ENCODE measurements at regions not wholly inside any gene's neighbourhood (a gene's known extent, or its start where the extent isn't known, plus 50 kb on each side); places are given as distances from the start of the nearest gene placed in this dataset.
"Not testable (repeated sequence)": the region's sequence is repeated elsewhere in the genome, so short reads cannot be mapped to it uniquely, and the experiment has no call there.

DNA sequence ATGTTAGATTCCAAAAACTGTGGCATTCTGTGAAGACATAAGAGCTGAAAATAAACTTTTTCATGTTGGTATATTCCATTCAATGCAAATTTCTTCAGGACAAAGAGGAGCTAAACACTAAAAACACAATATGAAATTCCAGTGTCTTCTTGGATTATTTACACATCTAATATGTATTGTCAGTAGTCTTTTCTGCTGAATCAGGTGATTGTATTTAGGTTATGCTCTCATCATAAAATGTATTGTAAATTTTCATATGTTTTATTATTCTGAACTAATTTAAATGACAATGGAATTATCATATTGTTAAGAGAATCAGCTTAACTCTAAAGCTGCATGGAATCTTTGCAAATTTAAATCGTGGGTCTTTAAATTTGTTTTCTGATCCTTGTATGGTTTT is 526.7 kb downstream of the PDHA2 start:
- H3K4me3 ChIP-seq (ENCODE audit: low read depth, low read length): no peak overlapping the region
- DNase-seq (ENCODE audit: low read depth): no peak

DNA sequence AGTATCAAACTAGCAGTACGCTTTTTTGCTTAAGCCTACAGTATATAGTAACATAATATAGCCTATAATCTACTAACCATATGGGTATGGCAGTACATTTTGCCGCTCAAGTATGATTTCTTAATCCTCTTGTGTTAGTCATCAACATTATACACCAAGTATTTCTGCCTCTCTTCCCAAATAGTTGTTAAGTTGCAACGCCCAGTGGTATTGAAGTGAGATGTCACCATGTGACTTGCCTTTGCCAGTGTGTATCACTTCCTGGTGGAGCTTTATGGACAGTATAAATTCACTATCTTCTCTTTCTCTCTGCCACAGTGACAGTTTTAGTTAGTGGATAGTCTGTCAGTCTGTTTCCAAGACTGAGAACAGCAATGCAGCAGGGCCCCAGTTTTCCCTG is 535.5 kb downstream of the PDHA2 start:
- no peak for DNase-seq (ENCODE audit: low read depth)
- H3K4me3 ChIP-seq (ENCODE audit: low read depth, low read length): no peak overlapping the region

DNA sequence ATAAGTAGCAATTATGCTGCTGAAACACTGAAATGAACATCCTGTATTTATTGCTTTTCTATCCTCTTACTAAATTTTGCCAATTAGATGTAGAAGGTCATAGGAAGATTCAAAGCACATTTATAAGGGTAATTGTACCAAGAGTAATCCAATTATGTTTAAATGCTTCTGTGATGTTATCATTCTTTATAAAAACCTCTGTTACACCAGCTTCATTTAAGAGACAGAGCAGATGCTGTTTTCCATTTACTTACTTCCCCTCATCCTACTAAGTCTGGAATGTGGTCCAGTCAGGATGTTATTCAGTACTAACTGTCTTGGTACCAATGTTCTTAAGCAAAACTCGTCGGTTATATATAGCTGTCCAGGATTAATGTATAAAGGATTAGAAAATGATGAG is 539.6 kb downstream of the PDHA2 start:
- no peak for DNase-seq (ENCODE audit: low read depth)
- no peak overlapping the region for H3K4me3 ChIP-seq (ENCODE audit: low read depth, low read length)

DNA sequence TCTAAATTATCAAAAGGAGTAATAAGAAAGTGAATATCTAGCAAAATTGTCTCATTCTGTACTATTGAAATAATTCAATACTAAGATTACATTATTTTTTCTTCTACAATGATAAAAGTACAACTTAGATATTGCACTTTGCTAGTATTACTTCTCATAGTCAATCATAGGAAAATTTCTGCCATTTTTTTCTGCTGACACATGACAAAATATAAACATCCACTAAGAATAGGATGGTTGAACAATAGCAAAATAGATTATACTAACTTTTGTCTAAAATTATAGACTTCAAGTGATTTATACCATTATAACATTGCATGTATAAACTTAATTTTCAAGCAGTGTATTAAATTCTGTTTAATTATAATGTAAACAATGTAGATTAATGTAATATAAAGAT is 540.2 kb downstream of the PDHA2 start:
- no peak overlapping the region for H3K4me3 ChIP-seq (ENCODE audit: low read depth, low read length)
- DNase-seq (ENCODE audit: low read depth): no peak

DNA sequence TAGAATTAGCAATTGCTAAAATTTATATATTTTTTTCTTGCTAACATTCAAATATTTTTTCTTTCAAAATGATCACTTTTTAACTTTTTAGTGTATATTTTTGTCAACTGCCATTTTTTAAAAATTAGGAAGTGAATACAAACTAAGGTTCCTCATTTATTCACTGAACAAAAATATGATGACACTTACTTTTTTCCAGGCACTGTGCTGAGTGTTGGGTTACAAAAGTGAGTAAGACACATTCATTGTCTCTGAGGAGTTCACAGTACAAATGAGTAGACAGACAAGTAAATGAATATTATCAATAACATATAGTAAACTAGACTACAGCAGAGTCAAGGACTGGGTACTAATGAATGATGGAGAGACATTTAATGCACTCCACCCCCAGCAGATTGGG is 543.5 kb downstream of the PDHA2 start:
- H3K4me3 ChIP-seq (ENCODE audit: low read depth, low read length): no peak overlapping the region
- DNase-seq (ENCODE audit: low read depth): no peak

DNA sequence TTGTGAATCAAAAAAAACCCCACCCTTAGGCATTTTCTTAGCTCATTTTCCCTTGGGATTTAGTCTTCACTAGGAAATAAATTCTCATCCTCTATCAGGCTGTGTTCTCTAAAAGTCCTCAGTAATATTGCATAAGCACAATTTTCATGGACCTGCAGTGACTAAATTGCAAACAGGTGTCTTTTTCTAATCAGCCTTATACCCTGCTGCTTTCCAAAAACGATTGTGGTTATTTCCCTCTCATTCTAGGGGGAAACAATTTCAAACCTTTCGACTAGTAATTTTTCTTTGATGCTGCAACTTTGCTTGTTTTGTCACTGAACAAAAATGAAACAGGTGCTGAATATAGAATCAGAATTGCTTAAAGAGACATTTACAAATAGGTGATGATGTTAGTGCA is 549.9 kb downstream of the PDHA2 start:
- H3K4me3 ChIP-seq (ENCODE audit: low read depth, low read length): no peak overlapping the region
- DNase-seq (ENCODE audit: low read depth): no peak

DNA sequence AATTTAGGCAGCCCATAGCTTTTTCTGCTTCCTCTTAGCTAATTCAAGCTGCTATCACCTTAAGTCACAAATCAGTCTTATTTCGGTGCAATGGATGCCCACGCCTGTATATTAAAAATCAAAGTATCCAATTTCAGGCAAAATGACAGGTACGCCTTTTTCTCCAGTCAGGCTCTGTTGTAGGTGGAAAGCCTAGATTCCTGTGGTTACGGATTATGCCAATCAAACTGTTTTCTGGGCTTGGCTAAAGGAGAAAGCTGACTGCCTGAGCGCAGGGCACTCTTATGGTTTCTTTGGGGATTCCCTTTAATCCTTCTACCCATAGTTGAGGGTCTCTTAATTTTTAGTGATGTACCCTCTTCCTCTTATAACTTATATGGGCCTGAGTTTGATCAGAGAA is 550.5 kb downstream of the PDHA2 start:
- no peak for DNase-seq (ENCODE audit: low read depth)
- no peak overlapping the region for H3K4me3 ChIP-seq (ENCODE audit: low read depth, low read length)

DNA sequence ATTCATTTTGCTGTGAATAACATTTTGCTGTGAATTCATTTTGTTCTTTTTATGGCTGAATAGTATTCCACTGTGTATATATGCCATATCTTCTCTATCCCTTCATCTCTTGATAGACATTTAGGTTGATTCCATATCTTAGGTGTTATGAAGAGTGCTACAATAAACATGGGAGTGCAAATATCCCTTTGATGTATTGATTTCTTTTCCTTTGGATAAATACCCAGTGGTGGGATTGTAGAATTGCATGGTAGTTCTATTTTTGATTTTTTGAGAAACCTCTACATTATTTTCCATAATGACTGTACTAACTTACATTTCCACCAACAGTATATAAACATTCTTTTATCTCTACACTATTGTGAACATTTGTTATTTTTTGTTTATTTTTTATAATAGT is 555.9 kb downstream of the PDHA2 start:
- no peak for DNase-seq (ENCODE audit: low read depth)
- H3K4me3 ChIP-seq (ENCODE audit: low read depth, low read length): no peak overlapping the region

DNA sequence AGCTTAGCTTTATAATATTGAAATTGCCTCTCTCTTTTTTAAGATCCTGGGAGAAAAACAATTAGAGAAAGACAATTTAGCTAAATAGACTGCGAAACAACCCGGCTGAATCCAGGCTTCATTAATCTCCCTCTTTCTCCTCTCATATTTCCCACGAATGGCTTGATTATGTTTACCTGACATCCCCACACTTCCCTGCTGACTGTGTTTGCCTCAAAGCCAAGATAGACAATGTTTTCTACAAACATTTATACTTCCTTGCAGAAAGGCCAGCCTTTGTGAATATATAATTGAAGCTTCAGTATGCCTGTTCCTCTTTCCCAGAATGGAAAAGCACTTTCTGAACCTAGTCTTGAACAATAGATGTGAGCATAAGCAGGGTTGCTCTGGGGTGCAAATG is 566.8 kb downstream of the PDHA2 start:
- no peak overlapping the region for H3K4me3 ChIP-seq (ENCODE audit: low read depth, low read length)
- no peak for DNase-seq (ENCODE audit: low read depth)

DNA sequence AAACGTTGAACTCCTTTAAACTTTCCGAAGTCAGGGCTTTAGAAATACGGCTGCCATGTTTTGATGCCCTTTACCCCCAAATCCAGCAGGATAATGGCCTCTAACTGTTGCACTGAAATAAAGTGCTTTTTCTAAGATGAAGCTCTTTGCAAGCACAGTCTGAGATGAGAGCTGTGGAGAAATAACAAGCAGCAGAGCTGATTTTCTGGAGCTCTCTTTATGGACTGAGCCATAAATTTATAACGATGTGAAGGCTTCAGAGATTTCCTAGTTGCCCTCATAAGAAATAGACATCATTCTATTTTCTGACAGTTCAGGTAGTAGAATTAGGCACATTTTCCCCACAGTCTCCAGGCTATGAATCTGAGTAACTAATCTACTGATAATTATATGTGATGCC is 567.3 kb downstream of the PDHA2 start:
- H3K4me3 ChIP-seq (ENCODE audit: low read depth, low read length): no peak overlapping the region
- no peak for DNase-seq (ENCODE audit: low read depth)

DNA sequence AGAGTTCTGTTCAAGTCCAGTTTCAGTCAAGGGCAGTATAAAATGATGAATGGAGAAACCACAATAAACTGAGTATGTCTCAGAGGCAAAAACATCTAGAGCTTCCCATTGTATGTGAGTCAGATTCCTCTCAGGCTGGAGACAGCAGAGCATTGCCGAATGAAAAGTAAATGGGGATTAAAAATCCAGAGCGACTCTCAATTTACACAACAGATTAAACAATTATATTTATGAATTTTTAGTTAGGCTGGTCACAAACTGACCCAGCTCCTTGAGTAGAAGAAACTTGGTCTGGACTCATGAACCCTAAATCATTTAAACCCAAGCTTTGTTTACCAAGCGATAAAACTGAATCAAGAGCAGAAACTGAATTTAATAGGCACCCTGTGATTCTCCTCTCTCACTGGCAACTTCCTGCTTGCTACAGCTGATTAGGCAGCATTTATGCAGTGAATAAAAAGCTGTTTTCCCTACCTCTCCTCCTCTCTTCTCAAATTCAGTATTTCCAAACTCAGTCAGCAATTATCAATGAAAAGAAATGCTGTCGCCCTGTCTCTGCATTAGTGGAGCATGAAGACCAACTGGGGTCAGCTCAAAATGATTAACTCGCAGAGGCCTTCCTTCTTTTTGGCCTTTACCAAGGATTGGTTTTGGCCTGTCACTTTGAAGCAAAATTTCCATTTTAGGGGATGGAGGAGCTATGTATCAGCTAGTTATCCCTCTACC is 568.0 kb downstream of the PDHA2 start:
- H3K4me3 ChIP-seq (ENCODE audit: low read depth, low read length): no peak overlapping the region
- DNase-seq (ENCODE audit: low read depth): no peak

DNA sequence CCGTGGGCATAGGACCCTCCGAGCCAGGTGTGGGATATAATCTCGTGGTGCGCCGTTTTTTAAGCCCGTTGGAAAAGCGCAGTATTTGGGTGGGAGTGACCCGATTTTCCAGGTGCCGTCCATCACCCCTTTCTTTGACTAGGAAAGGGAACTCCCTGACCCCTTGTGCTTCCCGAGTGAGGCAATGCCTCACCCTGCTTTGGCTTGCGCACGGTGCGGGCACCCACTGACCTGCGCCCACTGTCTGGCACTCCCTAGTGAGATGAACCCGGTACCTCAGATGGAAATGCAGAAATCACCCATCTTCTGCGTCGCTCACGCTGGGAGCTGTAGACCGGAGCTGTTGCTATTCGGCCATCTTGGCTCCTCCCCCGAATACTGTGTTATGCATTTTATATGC is 575.0 kb downstream of the PDHA2 start:
- not testable (repeated sequence) for DNase-seq (ENCODE audit: low read depth); H3K4me3 ChIP-seq (ENCODE audit: low read depth, low read length)

DNA sequence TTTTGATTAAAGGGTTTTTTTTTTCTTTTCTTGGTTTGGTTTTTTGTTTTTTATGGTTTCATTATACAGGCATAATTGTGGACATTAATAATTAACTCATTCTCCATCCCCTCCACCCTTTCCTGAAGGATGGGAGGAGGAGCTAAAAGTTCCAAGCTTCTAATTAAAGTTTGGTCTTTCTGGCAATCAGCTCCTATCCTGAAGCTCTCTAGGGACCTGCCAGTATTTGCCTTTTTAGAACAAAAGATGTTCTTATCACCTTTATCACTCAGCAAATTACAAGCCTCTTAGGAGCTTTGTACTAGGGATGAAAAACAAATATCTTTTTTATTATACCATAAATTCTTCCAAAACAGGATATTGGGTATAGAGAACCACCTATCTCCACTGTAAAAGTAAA is 589.8 kb downstream of the PDHA2 start:
- H3K4me3 ChIP-seq (ENCODE audit: low read depth, low read length): no peak overlapping the region
- no peak for DNase-seq (ENCODE audit: low read depth)

DNA sequence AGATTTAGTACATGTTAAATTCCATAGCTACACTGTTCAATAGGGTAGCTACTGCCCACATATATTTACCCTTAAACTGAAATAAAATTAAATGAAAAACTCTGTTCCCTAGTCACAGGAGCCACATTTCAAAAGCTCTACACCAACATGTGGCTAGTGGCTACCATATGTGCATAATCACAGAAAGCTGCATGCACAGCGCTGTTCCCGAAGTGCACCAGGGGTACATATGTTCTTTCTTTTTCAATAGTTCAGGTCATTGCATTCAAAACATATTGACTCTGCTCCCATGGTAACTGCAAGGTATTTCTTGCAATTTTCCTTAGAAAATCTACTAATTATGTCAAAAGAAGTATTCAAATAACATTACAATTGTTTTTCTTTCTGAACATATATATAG is 591.2 kb downstream of the PDHA2 start:
- no peak for DNase-seq (ENCODE audit: low read depth)
- no peak overlapping the region for H3K4me3 ChIP-seq (ENCODE audit: low read depth, low read length)

DNA sequence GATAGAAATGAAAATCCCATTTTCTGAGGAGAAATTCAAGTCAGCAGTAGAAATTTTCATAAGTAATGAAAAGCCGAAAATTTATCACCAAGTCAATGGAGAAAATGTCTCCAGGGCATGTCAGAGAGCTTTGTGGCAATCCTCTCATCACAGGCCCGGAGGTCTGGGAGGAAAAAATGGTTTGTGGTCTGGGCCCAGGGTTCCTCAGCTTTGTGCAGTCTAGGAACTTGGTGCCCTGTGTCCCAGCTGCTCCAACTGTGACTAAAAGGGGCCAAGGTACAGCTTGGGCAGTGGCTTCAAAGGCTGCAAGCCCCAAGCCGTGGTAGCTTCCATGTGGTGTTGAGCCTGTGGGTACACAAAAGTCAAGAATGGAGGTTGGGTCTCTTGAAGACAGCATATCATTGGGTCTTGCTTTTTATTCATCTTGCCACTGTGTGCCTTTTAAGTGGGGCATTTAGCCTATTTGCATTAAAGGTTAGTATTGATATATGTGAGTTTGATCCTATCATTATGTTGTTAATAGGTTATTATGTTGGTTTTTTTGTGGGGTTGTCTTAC is 608.5 kb downstream of the PDHA2 start:
- DNase-seq (ENCODE audit: low read depth): no peak
- H3K4me3 ChIP-seq (ENCODE audit: low read depth, low read length): no peak overlapping the region

DNA sequence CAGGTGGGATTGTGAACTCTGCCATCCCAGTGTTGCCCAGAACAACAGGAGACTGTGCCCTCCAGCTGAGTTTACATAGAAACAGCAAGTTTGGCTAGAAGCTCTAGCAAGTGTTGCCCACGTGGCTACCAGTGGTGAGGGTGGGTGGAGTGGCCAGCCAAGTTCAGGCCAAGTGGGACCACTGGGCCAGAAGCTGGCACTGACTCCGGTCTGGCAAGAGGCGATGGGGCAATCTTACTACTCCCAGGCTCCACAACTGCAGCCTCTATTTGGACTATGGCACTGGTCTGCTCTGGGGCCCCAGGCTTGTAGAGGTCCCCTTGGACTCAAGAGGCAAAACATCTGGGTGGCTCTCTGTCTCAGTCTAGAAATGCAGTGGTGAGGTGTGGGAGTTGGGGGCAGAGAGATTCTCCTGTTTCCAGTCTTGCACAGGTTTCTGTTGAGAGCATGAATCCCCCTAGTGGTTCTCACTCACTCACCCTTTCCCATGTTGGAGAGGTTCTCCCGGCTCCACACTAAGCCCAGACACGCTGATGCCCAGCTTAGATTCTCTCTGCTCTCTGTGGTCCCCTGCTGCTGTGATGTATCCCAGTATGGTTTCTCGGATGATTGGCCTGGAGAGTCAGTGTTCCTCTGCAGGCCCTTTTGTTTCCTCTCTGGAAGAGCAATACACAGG is 615.3 kb downstream of the PDHA2 start:
- no peak overlapping the region for H3K4me3 ChIP-seq (ENCODE audit: low read depth, low read length)
- DNase-seq (ENCODE audit: low read depth): no peak

DNA sequence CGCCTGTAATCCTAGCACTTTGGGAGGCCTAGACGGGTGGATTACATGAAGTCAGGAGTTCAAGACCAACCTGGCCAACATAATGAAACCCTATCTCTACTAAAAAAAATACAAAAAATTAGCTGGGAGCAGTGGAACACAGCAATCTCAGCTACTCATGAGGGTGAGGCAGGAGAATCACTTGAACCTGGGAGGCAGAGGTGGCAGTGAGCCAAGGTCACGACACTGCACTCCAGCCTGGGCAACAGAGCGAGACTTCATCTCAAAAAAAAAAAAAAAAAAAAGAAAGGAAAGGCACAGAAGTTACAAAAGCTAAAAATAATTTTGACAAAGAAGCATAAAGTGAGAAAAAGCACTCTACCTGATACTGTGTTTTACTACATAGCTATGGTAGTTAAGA is 618.1 kb downstream of the PDHA2 start:
- not testable (repeated sequence) for H3K4me3 ChIP-seq (ENCODE audit: low read depth, low read length); DNase-seq (ENCODE audit: low read depth)

DNA sequence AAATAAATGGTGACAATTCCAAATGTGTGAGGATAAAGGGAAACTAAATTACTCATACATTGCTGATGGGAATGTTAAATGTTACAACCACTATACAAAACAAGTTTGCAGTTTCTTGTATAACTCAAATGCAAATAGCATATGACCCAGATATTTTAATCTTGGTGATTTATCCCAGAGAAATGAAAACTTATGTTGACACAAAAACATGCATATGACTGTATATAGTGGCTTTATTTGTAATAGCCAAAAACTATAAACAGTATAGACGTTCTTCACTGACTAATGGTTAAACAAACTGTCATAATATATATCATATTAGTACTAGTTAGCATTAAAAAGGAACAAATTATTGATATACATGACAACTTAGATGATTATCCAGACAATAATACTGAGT is 619.2 kb downstream of the PDHA2 start:
- DNase-seq (ENCODE audit: low read depth): no peak
- H3K4me3 ChIP-seq (ENCODE audit: low read depth, low read length): no peak overlapping the region

DNA sequence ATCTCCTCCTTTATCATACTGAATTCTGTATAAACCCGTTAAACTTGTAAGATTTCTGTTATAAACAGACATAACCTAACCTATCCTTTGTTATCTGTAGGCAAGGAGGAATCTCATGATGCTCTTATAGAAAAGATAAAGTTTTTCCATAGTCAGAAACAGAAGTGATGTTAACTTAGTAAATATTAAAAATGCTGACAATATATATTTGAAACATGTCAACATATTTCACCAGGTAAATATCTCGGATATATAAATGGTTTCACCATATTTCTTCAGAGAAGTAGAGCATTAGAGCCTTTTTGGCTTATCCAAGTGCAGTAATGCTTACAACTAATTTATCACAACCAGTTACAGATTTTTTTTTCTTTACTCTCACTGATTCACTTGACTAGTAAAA is 625.9 kb downstream of the PDHA2 start:
- no peak overlapping the region for H3K4me3 ChIP-seq (ENCODE audit: low read depth, low read length)
- DNase-seq (ENCODE audit: low read depth): no peak

DNA sequence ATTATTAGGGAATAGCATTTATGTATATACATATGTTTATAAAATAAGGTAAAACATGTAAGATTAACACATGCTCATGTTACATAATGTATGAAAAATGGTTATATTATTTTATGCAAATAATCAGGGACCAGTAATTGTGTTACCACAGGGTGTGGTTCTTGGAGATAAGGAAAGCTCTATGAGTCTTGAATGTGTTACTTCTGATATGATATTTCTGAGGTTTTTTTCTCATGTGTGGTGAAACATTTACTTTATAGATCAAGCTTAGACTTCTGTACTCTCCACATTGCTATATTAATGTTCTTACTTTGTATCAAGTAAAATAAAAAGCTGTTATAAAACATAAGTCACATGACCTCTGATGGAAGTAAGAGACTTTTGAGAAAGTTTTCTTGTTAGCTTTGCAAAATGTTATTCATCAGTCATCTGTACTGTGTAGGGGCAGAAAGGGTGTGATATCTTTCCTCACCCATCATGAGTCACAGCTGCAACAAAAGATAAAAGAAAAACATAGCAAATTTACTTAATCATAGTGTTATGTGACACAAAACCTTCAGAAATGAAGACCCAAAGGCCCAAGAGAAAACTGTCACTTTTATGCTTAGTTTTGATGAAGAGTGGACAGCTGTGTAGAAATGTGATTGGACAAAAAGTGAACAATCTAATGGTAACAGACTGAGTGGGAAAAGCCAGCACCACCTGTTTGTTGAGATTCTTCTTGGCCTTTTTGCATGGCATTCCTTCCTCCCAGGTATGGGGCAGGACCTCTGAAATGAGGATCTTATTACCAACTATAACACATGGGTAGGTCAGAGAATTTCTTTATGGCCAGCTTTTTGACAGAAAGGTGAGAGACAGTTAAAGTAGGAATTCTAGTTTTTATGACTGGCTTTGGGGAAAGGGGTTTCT is 632.3 kb downstream of the PDHA2 start:
- DNase-seq (ENCODE audit: low read depth): no peak

More for the DNA sequence above, 632.3 kb downstream of the PDHA2 start:
- H3K4me3 ChIP-seq (ENCODE audit: low read depth, low read length): no peak overlapping the region

Data from skeletal muscle cell (primary cell).